GM23248 (cell line): ENCODE measurements at regions not wholly inside any gene's neighbourhood (a gene's known extent, or its start where the extent isn't known, plus 50 kb on each side); places are given as distances from the start of the nearest gene placed in this dataset.

ENCODE experiments used
- DNase-seq: peaks from one replicate; pipeline ENCODE4 v3.0.0-alpha.2; 2015
- H2AFZ ChIP-seq: fragments of 200-600 bp; sonication (generic); 2 replicates; pipeline ENCODE4 v1.6.1; 2016; ENCODE audit warnings: antibody characterized with exemption
- H3F3A ChIP-seq: fragments of 200-600 bp; sonication (generic); 2 replicates; pipeline ENCODE4 v1.6.1; 2016; ENCODE audit warnings: mild to moderate bottlenecking, antibody characterized with exemption, mixed run types; ENCODE audit not compliant: insufficient read depth
- H3K27ac ChIP-seq: fragments of 200-600 bp; sonication (generic); 2 replicates; pipeline ENCODE4 v1.5.1; 2016; ENCODE audit warnings: mild to moderate bottlenecking
- H3K27me3 ChIP-seq: fragments of 200-600 bp; sonication (generic); replicated peaks from 2 replicates; pipeline ENCODE4 v1.6.1; 2016; ENCODE audit warnings: mild to moderate bottlenecking; ENCODE audit not compliant: insufficient read depth
- H3K36me3 ChIP-seq: fragments of 200-600 bp; sonication (generic); 2 replicates; pipeline ENCODE4 v1.6.1; 2016; ENCODE audit warnings: low read depth, mild to moderate bottlenecking
- H3K4me1 ChIP-seq: fragments of 200-600 bp; sonication (generic); 2 replicates; pipeline ENCODE4 v1.6.1; 2016; ENCODE audit warnings: mild to moderate bottlenecking; ENCODE audit not compliant: insufficient read depth
- H3K4me2 ChIP-seq: fragments of 200-600 bp; sonication (generic); one replicate; pipeline ENCODE4 v1.6.1; 2016; ENCODE audit warnings: mild to moderate bottlenecking; ENCODE audit not compliant: unreplicated experiment
- H3K4me3 ChIP-seq: fragments of 200-600 bp; sonication (generic); 2 replicates; pipeline ENCODE4 v1.5.1; 2016; ENCODE audit warnings: mild to moderate bottlenecking
- H3K79me2 ChIP-seq: fragments of 200-600 bp; sonication (generic); 2 replicates; pipeline ENCODE4 v1.6.1; 2016; ENCODE audit warnings: mild to moderate bottlenecking; ENCODE audit not compliant: insufficient read depth
- H3K9ac ChIP-seq: fragments of 200-600 bp; sonication (generic); 2 replicates; pipeline ENCODE4 v1.6.1; 2016; ENCODE audit warnings: mild to moderate bottlenecking
- H3K9me2 ChIP-seq: fragments of 200-600 bp; sonication (generic); 2 replicates; pipeline ENCODE4 v1.6.1; 2016; ENCODE audit warnings: mixed run types, mild to moderate bottlenecking, moderate library complexity; ENCODE audit not compliant: insufficient read depth
- H3K9me3 ChIP-seq: fragments of 200-600 bp; sonication (generic); one replicate; pipeline ENCODE4 v1.6.1; 2017; ENCODE audit warnings: low read depth
- H4K20me1 ChIP-seq: fragments of 200-600 bp; sonication (generic); 2 replicates; pipeline ENCODE4 v1.6.0; 2016; ENCODE audit not compliant: insufficient read depth
- EZH2 ChIP-seq: fragments of 200-600 bp; sonication (generic); IDR thresholded peaks from 2 replicates; pipeline ENCODE4 v1.6.1; 2018; ENCODE audit warnings: antibody characterized with exemption, mild to moderate bottlenecking; ENCODE audit not compliant: insufficient read depth, poor library complexity, severe bottlenecking
- EZH2phosphoT487 ChIP-seq: fragments of 200-600 bp; sonication (generic); IDR thresholded peaks from 2 replicates; pipeline ENCODE4 v1.6.1; 2018; ENCODE audit warnings: antibody characterized with exemption, moderate library complexity, mild to moderate bottlenecking, low read depth; ENCODE audit not compliant: insufficient read depth
- WGBS, 2 experiments: methylation state at CpG; one replicate each; pipeline ENCODE4 v1.1.6; 2015 to 2017; ENCODE audit warnings: low lambda C conversion rate in 2 of 2, low coverage in 1 of 2; ENCODE audit errors: missing lambda C conversion rate in 2 of 2; 5-methylcytosine and 5-hydroxymethylcytosine counted together
- in situ Hi-C: fragments of 300-500 bp; cut with MboI; formaldehyde crosslinking; loops from 2 replicates; pipeline ENCODE4 v1.15.0; 2020

DNA sequence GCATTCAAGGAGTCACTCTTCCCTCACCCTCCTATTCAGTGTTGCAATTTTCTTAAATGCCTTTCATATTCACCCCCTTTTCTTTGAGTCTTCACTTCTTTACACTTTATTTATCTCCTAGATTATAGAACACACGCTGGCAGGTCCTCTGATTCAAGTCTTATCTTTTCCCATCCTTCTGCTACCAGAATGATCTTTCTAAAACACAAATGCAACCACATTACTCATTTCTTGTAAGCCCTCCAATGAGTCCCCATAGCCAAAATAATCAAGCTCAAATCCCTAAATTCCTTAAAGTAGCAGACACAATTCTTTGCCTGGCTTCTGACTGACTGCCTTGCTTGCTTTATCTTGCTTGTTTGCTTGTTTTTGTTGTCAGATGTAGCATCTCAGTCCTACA, 920.0 kb downstream of the TFAP2A start:
- Histone ChIP-seq H3K27me3 (no peaks in the 10 kb centered on the region), H4K20me1 (no peaks in the 10 kb centered on the region), H3K4me3 (no peak overlapping the region), H3K36me3 (no peaks in the 10 kb centered on the region), H3K9me3 (no peaks in the 10 kb centered on the region), H3K27ac (no peak overlapping the region), H3K4me1 (peaks cover 29% of the 10 kb centered on the region), H3K9ac (no peak overlapping the region), H3F3A (peaks cover 19% of the 10 kb centered on the region), H3K4me2 (peak overlapping the region; percentile 36), H3K9me2 (no peaks in the 10 kb centered on the region), H3K79me2 (no peaks in the 10 kb centered on the region), H2AFZ (no peak overlapping the region)
- in situ Hi-C loops = no loop called here
- peak; percentile 52 for DNase-seq
- TF ChIP-seq EZH2phosphoT487 (no peak), EZH2 (no peak)
- WGBS, 2 experiments = 5 to 18% methylated on average over 1 of the region's 1 CpG

GRCh38 chr6:9492790-9493189, 922.1 kb downstream of the TFAP2A start:
- no peak for TF ChIP-seq EZH2phosphoT487
- TF ChIP-seq EZH2 = no peak
- no peak overlapping the region for H3K9ac ChIP-seq
- peaks cover 21% of the 10 kb centered on the region for H3K4me1 ChIP-seq
- in situ Hi-C loops = no loop called here
- H2AFZ ChIP-seq = no peak overlapping the region
- H3K4me2 ChIP-seq = no peak overlapping the region
- H3K9me2 ChIP-seq = no peaks in the 10 kb centered on the region
- H3F3A ChIP-seq = 0 out of 2 replicates have a peak, but pooled peaks cover 11% of the 10 kb centered on the region
- WGBS, 2 experiments = 76 to 80% methylated on average over 3 of the region's 3 CpGs
- no peak for DNase-seq
- no peaks in the 10 kb centered on the region for H3K9me3 ChIP-seq
- no peak overlapping the region for H3K27ac ChIP-seq
- no peaks in the 10 kb centered on the region for H3K36me3 ChIP-seq
- H3K79me2 ChIP-seq = no peaks in the 10 kb centered on the region
- H4K20me1 ChIP-seq = no peaks in the 10 kb centered on the region
- no peaks in the 10 kb centered on the region for H3K27me3 ChIP-seq
- H3K4me3 ChIP-seq = no peak overlapping the region

GRCh38 chr6:9487128-9487527, 927.7 kb downstream of the TFAP2A start:
- TF ChIP-seq EZH2 = no peak
- TF ChIP-seq EZH2phosphoT487 = no peak
- Histone ChIP-seq H3K4me2 (no peak overlapping the region), H3F3A (peaks cover 31% of the 10 kb centered on the region), H3K36me3 (no peaks in the 10 kb centered on the region), H3K27ac (no peak overlapping the region), H2AFZ (no peak overlapping the region), H3K4me1 (peaks cover 29% of the 10 kb centered on the region), H4K20me1 (no peaks in the 10 kb centered on the region), H3K9ac (no peak overlapping the region), H3K9me3 (no peaks in the 10 kb centered on the region), H3K4me3 (no peak overlapping the region), H3K79me2 (no peaks in the 10 kb centered on the region), H3K27me3 (no peaks in the 10 kb centered on the region), H3K9me2 (no peaks in the 10 kb centered on the region)
- DNase-seq = peak; percentile 23
- in situ Hi-C loops = no loop called here
- WGBS, 2 experiments = 48 to 56% methylated on average over 3 of the region's 3 CpGs

- H3K27ac ChIP-seq = no peak overlapping the region
- no peak overlapping the region for H3K9ac ChIP-seq
- H4K20me1 ChIP-seq = no peaks in the 10 kb centered on the region
- no peak for TF ChIP-seq EZH2
- H3K4me2 ChIP-seq = no peak overlapping the region
- no peak for DNase-seq
- peaks cover 38% of the 10 kb centered on the region for H3K4me1 ChIP-seq
- H3K27me3 ChIP-seq = no peaks in the 10 kb centered on the region
- no peaks in the 10 kb centered on the region for H3K36me3 ChIP-seq
- in situ Hi-C loops = no loop called here
- no peak overlapping the region for H3K4me3 ChIP-seq
- H3K9me3 ChIP-seq = no peaks in the 10 kb centered on the region
- WGBS, 2 experiments = 98 to 99% methylated on average over 4 of the region's 4 CpGs
- no peaks in the 10 kb centered on the region for H3K79me2 ChIP-seq
- no peak overlapping the region for H2AFZ ChIP-seq
- H3F3A ChIP-seq = peaks cover 41% of the 10 kb centered on the region
- no peaks in the 10 kb centered on the region for H3K9me2 ChIP-seq
Measured at GRCh38 chr6:9485992-9486391, 928.9 kb downstream of the TFAP2A start.

- DNase-seq = peak; percentile 36
- H3K4me3 ChIP-seq = no peak overlapping the region
- no peaks in the 10 kb centered on the region for H3K27me3 ChIP-seq
- WGBS, 2 experiments = 0 to 2% methylated on average over 1 of the region's 1 CpG
- no peaks in the 10 kb centered on the region for H3K36me3 ChIP-seq
- H4K20me1 ChIP-seq = no peaks in the 10 kb centered on the region
- peak overlapping the region; percentile 50 for H3K4me2 ChIP-seq
- H3F3A ChIP-seq = peaks cover 44% of the 10 kb centered on the region
- peak overlapping the region; percentile 39 for H3K27ac ChIP-seq
- H2AFZ ChIP-seq = no peak overlapping the region
- H3K9ac ChIP-seq = no peak overlapping the region
- no peaks in the 10 kb centered on the region for H3K9me3 ChIP-seq
- no peak for TF ChIP-seq EZH2
- TF ChIP-seq EZH2phosphoT487 = no peak
- H3K4me1 ChIP-seq = peaks cover 38% of the 10 kb centered on the region
- in situ Hi-C loops = no loop called here
- H3K9me2 ChIP-seq = no peaks in the 10 kb centered on the region
- no peaks in the 10 kb centered on the region for H3K79me2 ChIP-seq
Measured at GRCh38 chr6:9484686-9485085, 930.2 kb downstream of the TFAP2A start.
